Body of pancreas (tissue), 4 donors: ENCODE measurements at regions not wholly inside any gene's neighbourhood (a gene's known extent, or its start where the extent isn't known, plus 50 kb on each side); places are given as distances from the start of the nearest gene placed in this dataset.

Source experiments
- ATAC-seq: fragments of 150-250 bp; one replicate; pipeline ENCODE4 v1.9.1; 2016
- DNase-seq, 4 donors: peaks; one replicate each; pipeline ENCODE4 v3.0.0-alpha.2; 2019
- H3K27ac ChIP-seq, 4 donors: fragments of 200-600 bp; sonication (generic); 1 replicate in 3 of 4; 2 replicates in 1 of 4; pipeline versions ENCODE4 v1.5.1 to v1.6.1; 2016 to 2019; ENCODE audit warnings: mild to moderate bottlenecking in 1 of 4, mixed read lengths in 1 of 4, moderate library complexity in 1 of 4
- H3K27me3 ChIP-seq, 2 donors: fragments of 200-600 bp; sonication (generic); one replicate each; pipeline ENCODE4 v1.6.0; 2016; ENCODE audit warnings: mild to moderate bottlenecking in 1 of 2
- H3K36me3 ChIP-seq, 2 donors: fragments of 200-600 bp; sonication (generic); replicated peaks in 1 of 2; 2 replicates each; pipeline ENCODE4 v1.5.1; 2016; ENCODE audit warnings: low read depth in 2 of 2; ENCODE audit not compliant: insufficient read depth in 1 of 2
- H3K4me1 ChIP-seq: fragments of 200-600 bp; sonication (generic); one replicate; pipeline ENCODE4 v1.6.0; 2016
- H3K4me3 ChIP-seq, 2 donors: fragments of 200-600 bp; sonication (generic); 1 replicate in 1 of 2; 2 replicates in 1 of 2; pipeline ENCODE4 v1.5.1; 2016 to 2019
- H3K9me3 ChIP-seq, 3 donors: fragments of 200-600 bp; sonication (generic); 1 replicate in 2 of 3; 2 replicates in 1 of 3; pipeline ENCODE4 v1.5.1; 2016
- CTCF ChIP-seq, 7 experiments: fragments of 450-650 bp in 4 of 7; fragments of 200-600 bp in 3 of 7; sonication (generic) in 3 of 7; IDR thresholded peaks; one replicate each; pipeline ENCODE4 v1.5.1; 2016 to 2019; ENCODE audit warnings: antibody characterized with exemption in 7 of 7
- POLR2A ChIP-seq, 3 donors: fragments of 450-650 bp; IDR thresholded peaks; one replicate each; pipeline ENCODE4 v1.6.1; 2016; ENCODE audit warnings: antibody characterized with exemption in 3 of 3, mild to moderate bottlenecking in 2 of 3
- WGBS, 2 donors: methylation state at CpG; one replicate each; pipeline ENCODE4 v1.1.5; 2017; 5-methylcytosine and 5-hydroxymethylcytosine counted together
- intact Hi-C: fragments of 100-400 bp; cut with DNase I; formaldehyde crosslinking; loops from one replicate; pipeline ENCODE4 v1.15.1; 2023

DNA sequence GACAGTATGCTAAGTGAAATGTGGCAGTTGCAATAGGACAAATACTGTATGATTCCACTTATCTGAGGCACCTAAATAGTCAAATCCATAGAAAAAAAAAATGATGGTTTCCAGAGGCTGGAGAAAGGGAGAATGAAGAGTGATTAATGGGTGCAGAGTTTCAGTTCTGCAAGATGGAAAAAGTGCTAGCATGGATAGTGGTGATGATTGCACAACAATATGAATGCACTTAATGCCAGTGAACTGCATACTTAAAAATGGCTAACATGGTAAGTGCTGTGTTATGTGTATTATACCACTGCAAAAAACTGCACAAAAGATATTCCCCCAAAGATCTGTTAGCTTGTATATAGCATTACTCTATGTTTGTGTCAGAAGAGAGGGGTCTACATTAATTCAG, 185.4 kb downstream of the INHBB start:
- Histone ChIP-seq H3K36me3 (no peaks in the 10 kb centered on the region), H3K4me1 (peaks cover 6% of the 10 kb centered on the region), H3K9me3 (no peaks in the 10 kb centered on the region), H3K27me3 (no peaks in the 10 kb centered on the region), H3K4me3 (no peak overlapping the region), H3K27ac (no peak overlapping the region)
- TF ChIP-seq POLR2A (IDR thresholded peaks at IDR 0.05) (no peak), CTCF (IDR thresholded peaks at IDR 0.05) (no peak)
- intact Hi-C loops: no loop called here
- no peak for ATAC-seq
- DNase-seq: no peak

- WGBS, 2 donors: 78 to 90% methylated on average over 2 to 4 of the region's 4 CpGs
- peak in 1 of 4 donors; percentile 36 for DNase-seq
- Histone ChIP-seq H3K36me3 (no peaks in the 10 kb centered on the region), H3K4me3 (no peak overlapping the region), H3K27me3 (no peaks in the 10 kb centered on the region), H3K4me1 (peaks cover 10% of the 10 kb centered on the region), H3K9me3 (no peaks in the 10 kb centered on the region), H3K27ac (no peak overlapping the region)
- ATAC-seq: no peak
- intact Hi-C loops: no loop called here
- no peak for TF ChIP-seq POLR2A (IDR thresholded peaks at IDR 0.05)
- no peak for TF ChIP-seq CTCF (IDR thresholded peaks at IDR 0.05)
Measured at GRCh38 chr2:120531863-120532600, 186.1 kb downstream of the INHBB start.

DNA sequence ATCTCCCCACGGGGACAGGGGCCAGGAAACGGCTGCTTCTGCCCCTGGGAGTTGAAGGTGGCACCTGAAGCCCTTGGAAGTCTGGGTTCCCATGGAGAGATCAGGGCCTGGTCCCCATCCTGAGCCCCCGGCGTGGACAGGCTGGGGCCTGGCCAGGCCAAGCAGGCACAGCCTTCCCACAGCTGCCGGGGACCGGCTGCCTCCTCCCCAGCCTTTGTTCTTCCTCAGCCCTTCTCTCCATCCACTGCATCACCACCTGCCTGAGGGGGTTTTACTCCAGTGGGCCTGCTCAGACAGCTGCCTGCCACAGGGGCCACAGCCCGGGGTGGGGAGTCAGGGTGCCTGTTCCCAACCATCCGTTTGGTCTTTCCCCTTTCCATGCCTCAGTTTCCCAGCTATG, 187.7 kb downstream of the INHBB start:
- no peak for ATAC-seq
- intact Hi-C loops: no loop called here
- WGBS, 2 donors: 91 to 93% methylated on average over 4 to 8 of the region's 8 CpGs

DNA sequence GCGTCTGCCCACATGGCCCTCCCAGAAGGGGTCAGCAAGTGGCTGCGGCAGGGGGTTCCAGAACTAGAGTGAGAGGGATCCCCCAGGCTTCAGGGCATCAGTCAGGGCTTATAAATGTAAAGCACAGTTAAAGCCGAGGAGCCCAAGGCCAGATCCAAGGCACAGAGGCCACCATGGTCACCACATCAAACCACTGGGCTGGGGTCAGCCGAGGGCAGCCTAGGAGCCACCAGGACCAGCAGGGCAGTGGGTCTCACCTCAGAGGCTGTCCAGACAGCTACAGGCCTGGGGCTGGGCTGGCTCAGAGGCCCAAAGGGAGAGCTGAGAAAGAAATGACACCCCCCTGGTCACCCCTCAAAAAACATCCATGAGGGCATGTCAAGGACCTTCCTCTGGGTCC, 188.5 kb downstream of the INHBB start:
- TF ChIP-seq CTCF (IDR thresholded peaks at IDR 0.05): no peak
- TF ChIP-seq POLR2A (IDR thresholded peaks at IDR 0.05): no peak
- WGBS, 2 donors: 86 to 97% methylated on average over 4 of the region's 4 CpGs
- no peaks in the 10 kb centered on the region for H3K36me3 ChIP-seq
- intact Hi-C loops: no loop called here
- ATAC-seq (no peak), DNase-seq (no peak)
- no peaks in the 10 kb centered on the region for H3K27me3 ChIP-seq
- no peak overlapping the region for H3K4me3 ChIP-seq
- peaks cover 10% of the 10 kb centered on the region for H3K4me1 ChIP-seq
- H3K27ac ChIP-seq: no peak overlapping the region
- H3K9me3 ChIP-seq: no peaks in the 10 kb centered on the region

More for the DNA sequence above, 187.7 kb downstream of the INHBB start:
- no peak for TF ChIP-seq POLR2A (IDR thresholded peaks at IDR 0.05)
- TF ChIP-seq CTCF (IDR thresholded peaks at IDR 0.05): no peak
- H3K36me3 ChIP-seq: no peaks in the 10 kb centered on the region
- H3K4me3 ChIP-seq: no peak overlapping the region
- H3K27ac ChIP-seq: no peak overlapping the region
- peaks cover 10% of the 10 kb centered on the region for H3K4me1 ChIP-seq
- no peaks in the 10 kb centered on the region for H3K9me3 ChIP-seq
- DNase-seq: no peak
- H3K27me3 ChIP-seq: no peaks in the 10 kb centered on the region

- no peak overlapping the region for H3K27ac ChIP-seq
- no peak for TF ChIP-seq CTCF (IDR thresholded peaks at IDR 0.05)
- TF ChIP-seq POLR2A (IDR thresholded peaks at IDR 0.05): no peak
- no peak overlapping the region for H3K4me3 ChIP-seq
- no peaks in the 10 kb centered on the region for H3K36me3 ChIP-seq
- WGBS, 2 donors: 82 to 96% methylated on average over 5 of the region's 5 CpGs
- no peaks in the 10 kb centered on the region for H3K27me3 ChIP-seq
- intact Hi-C loops: no loop called here
- no peak for ATAC-seq
- DNase-seq: no peak
- H3K9me3 ChIP-seq: no peaks in the 10 kb centered on the region
- H3K4me1 ChIP-seq: peaks cover 16% of the 10 kb centered on the region
Measured at GRCh38 chr2:120535081-120535480, 189.1 kb downstream of the INHBB start.
